ENCODE measurements at regions not wholly inside any gene's neighbourhood (a gene's known extent, or its start where the extent isn't known, plus 50 kb on each side); places are given as distances from the start of the nearest gene placed in this dataset.
"Not testable (repeated sequence)": the region's sequence is repeated elsewhere in the genome, so short reads cannot be mapped to it uniquely, and the experiment has no call there.

DNA sequence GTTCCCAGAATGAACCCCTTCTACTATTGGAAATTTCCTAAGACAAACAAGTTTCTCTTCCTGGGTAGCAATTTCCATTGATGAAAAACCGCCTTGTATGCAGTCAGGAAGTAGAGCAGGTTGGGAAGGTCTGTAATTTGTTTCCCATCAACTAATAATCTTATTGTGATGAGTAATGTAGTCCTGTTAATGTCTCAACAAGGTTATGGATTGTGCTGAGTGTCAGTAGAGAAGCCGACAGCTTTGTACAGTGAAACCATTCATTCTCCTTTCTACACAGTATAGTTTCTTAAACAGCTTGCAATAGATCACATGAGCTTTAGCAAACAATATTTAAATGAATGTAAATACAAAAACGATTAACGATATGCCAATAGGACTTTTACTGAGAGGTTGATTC lies 355.4 kb upstream of the WWC1 start:
- H3K4me3 ChIP-seq (ENCODE audit: low read depth, low read length): no peak overlapping the region
- DNase-seq (ENCODE audit: low read depth): no peak
- no peaks in the 10 kb centered on the region for H3K36me3 ChIP-seq (ENCODE audit: control insufficient read depth, insufficient read depth, low read length)
- H3K27me3 ChIP-seq (ENCODE audit: control insufficient read depth, insufficient read depth, low read length): no peaks in the 10 kb centered on the region
- TF ChIP-seq, protein P1, sequence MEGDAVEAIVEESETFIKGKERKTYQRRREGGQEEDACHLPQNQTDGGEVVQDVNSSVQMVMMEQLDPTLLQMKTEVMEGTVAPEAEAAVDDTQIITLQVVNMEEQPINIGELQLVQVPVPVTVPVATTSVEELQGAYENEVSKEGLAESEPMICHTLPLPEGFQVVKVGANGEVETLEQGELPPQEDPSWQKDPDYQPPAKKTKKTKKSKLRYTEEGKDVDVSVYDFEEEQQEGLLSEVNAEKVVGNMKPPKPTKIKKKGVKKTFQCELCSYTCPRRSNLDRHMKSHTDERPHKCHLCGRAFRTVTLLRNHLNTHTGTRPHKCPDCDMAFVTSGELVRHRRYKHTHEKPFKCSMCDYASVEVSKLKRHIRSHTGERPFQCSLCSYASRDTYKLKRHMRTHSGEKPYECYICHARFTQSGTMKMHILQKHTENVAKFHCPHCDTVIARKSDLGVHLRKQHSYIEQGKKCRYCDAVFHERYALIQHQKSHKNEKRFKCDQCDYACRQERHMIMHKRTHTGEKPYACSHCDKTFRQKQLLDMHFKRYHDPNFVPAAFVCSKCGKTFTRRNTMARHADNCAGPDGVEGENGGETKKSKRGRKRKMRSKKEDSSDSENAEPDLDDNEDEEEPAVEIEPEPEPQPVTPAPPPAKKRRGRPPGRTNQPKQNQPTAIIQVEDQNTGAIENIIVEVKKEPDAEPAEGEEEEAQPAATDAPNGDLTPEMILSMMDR (IDR thresholded peaks at IDR 0.05; ENCODE audit: insufficient read depth, low read length, poor library complexity, severe bottlenecking): no peak

DNA sequence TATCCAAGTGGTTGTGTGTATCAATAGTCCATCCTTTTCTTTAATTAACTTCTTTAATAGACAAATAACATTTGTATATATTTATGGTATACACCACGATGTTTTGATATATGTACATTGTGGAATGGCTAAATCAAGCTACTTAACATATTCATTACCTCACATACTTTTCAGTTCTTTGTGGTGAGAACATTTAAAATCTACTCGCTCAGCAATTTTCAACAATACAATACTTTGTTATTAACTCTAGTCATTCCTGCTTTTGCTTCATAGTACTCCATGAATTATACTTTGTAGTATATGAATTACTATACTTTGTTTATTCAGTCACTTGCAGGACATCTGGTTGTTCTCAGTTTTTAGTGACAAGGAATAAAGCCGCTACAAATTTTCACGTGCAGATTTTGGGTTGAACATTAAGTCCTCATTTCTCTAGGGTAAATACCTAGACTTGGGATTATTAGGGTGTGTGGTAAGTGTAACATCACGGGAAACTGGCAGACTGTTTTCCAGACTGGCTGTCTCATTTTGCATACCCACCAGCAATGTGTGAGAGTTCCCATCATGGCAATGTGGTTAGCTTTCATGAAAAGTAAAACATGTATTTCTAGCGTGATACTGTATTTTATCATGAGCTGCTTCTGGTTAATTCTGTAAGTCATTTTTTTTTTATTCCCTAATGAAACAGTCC lies 354.4 kb upstream of the WWC1 start:
- DNase-seq (ENCODE audit: low read depth): no peak
- Histone ChIP-seq H3K4me3 (ENCODE audit: low read depth, low read length) (no peak overlapping the region), H3K36me3 (ENCODE audit: control insufficient read depth, insufficient read depth, low read length) (no peaks in the 10 kb centered on the region), H3K27me3 (ENCODE audit: control insufficient read depth, insufficient read depth, low read length) (no peaks in the 10 kb centered on the region)
- TF ChIP-seq, protein P1 (IDR thresholded peaks at IDR 0.05; ENCODE audit: insufficient read depth, low read length, poor library complexity, severe bottlenecking): no peak

GRCh38 chr5:167937635-167937998 lies 353.8 kb upstream of the WWC1 start:
- no peak overlapping the region for H3K4me3 ChIP-seq (ENCODE audit: low read depth, low read length)
- DNase-seq (ENCODE audit: low read depth): no peak
- no peaks in the 10 kb centered on the region for H3K36me3 ChIP-seq (ENCODE audit: control insufficient read depth, insufficient read depth, low read length)
- TF ChIP-seq, protein P1 (IDR thresholded peaks at IDR 0.05; ENCODE audit: insufficient read depth, low read length, poor library complexity, severe bottlenecking): no peak
- no peaks in the 10 kb centered on the region for H3K27me3 ChIP-seq (ENCODE audit: control insufficient read depth, insufficient read depth, low read length)

DNA sequence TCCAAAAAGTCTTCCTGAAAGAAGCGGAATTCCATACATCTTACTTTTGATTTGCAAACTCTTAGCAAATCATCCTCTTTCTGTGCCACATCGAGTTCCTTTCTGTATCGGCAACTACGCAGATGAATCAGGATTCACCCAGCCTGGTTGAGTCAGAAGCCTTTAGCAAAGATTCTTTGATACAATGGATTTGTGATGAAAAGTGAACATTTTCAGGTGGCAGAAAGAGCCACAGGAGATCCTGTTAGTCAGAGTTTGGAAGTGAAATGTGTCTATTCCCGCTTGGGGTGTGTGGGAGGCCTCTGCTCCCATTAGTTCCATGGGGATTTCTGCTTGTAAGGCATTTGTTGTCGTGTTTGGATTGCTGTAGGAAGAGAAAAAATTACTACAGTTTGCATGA lies 351.8 kb upstream of the WWC1 start:
- TF ChIP-seq, protein P1 (IDR thresholded peaks at IDR 0.05; ENCODE audit: insufficient read depth, low read length, poor library complexity, severe bottlenecking): no peak
- Histone ChIP-seq H3K4me3 (ENCODE audit: low read depth, low read length) (no peak overlapping the region), H3K27me3 (ENCODE audit: control insufficient read depth, insufficient read depth, low read length) (no peaks in the 10 kb centered on the region), H3K36me3 (ENCODE audit: control insufficient read depth, insufficient read depth, low read length) (no peaks in the 10 kb centered on the region)
- no peak for DNase-seq (ENCODE audit: low read depth)

- no peak for DNase-seq (ENCODE audit: low read depth)
- no peaks in the 10 kb centered on the region for H3K27me3 ChIP-seq (ENCODE audit: control insufficient read depth, insufficient read depth, low read length)
- H3K36me3 ChIP-seq (ENCODE audit: control insufficient read depth, insufficient read depth, low read length): no peaks in the 10 kb centered on the region
- TF ChIP-seq, protein P1 (IDR thresholded peaks at IDR 0.05; ENCODE audit: insufficient read depth, low read length, poor library complexity, severe bottlenecking): no peak
- no peak overlapping the region for H3K4me3 ChIP-seq (ENCODE audit: low read depth, low read length)
Measured at GRCh38 chr5:167940911-167941310, 350.5 kb upstream of the WWC1 start.

DNA sequence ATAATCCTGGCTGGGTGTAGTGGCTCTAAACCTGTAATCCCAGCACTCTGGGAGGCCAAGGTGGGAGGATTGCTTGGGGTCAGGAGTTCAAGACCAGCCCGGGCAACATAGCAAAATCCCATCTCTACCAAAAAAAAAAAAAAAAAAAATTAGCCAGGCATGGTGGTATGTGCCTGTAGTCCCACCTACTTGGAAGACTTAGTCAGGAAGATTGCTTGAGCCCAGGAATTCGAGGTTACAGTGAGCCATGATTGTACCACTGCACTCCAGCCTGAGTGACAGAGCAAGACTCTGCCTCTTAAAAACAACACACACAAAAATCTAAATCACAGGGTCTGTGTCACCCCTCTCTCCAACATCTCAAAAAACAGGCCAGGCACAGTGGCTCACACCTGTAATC lies 349.9 kb upstream of the WWC1 start:
- DNase-seq (ENCODE audit: low read depth); H3K36me3 ChIP-seq (ENCODE audit: control insufficient read depth, insufficient read depth, low read length); H3K4me3 ChIP-seq (ENCODE audit: low read depth, low read length); H3K27me3 ChIP-seq (ENCODE audit: control insufficient read depth, insufficient read depth, low read length): not testable (repeated sequence)

Measured in kidney epithelial cell (primary cell).